Brain microvascular endothelial cell (primary cell): ENCODE measurements at regions not wholly inside any gene's neighbourhood (a gene's known extent, or its start where the extent isn't known, plus 50 kb on each side); places are given as distances from the start of the nearest gene placed in this dataset.

Experiments used
- DNase-seq: peaks from one replicate; pipeline ENCODE4 v3.0.0-alpha.2; 2020
- H3K27ac ChIP-seq: fragments of 250-450 bp; sonication (Bioruptor Pico); 2 replicates; pipeline ENCODE4 v1.5.1; 2020; ENCODE audit warnings: mild to moderate bottlenecking, moderate library complexity
- H3K27me3 ChIP-seq: fragments of 250-450 bp; sonication (Bioruptor Pico); replicated peaks from 2 replicates; pipeline ENCODE4 v1.5.1; 2020; ENCODE audit warnings: mild to moderate bottlenecking
- H3K36me3 ChIP-seq: fragments of 250-450 bp; sonication (Bioruptor Pico); replicated peaks from 2 replicates; pipeline ENCODE4 v1.5.1; 2020; ENCODE audit warnings: mild to moderate bottlenecking
- H3K4me3 ChIP-seq: 2 replicates; pipeline ENCODE4 v1.5.1; 2011; ENCODE audit warnings: low read depth, mild to moderate bottlenecking, control low read depth, low read length, moderate library complexity
- in situ Hi-C: cut with HindIII; loops from 2 replicates; pipeline ENCODE4 v1.10.0; 2017; ENCODE audit warnings: low sequenced_read_pairs, low pct_ligation_motif_present
- TF ChIP-seq, protein P1 (sequence below): IDR thresholded peaks from 2 replicates; pipeline ENCODE4 v1.5.1; 2011; ENCODE audit warnings: low read depth, mild to moderate bottlenecking, moderate library complexity, low read length, control low read depth, inconsistent platforms; ENCODE audit errors: missing control alignments

DNA sequence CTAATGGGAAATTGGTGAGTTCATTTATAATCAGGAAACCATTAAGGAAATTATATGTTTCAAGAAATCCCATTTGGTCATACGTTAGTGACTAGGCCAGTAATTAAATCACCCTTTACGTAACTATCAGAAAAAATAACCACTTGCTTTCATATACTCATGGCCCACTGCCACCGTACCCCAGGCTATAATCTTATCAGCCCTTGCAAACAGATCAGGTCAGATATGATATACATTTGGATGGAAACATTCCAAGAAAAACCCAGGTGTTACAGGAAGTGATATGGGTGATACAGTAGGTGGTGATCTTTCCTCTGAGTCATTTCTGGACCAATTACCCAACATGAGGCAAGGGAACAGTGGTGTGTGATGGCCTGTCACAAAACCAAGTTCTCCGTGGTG is 481.0 kb upstream of the SEMA3A start:
- TF ChIP-seq, protein P1, sequence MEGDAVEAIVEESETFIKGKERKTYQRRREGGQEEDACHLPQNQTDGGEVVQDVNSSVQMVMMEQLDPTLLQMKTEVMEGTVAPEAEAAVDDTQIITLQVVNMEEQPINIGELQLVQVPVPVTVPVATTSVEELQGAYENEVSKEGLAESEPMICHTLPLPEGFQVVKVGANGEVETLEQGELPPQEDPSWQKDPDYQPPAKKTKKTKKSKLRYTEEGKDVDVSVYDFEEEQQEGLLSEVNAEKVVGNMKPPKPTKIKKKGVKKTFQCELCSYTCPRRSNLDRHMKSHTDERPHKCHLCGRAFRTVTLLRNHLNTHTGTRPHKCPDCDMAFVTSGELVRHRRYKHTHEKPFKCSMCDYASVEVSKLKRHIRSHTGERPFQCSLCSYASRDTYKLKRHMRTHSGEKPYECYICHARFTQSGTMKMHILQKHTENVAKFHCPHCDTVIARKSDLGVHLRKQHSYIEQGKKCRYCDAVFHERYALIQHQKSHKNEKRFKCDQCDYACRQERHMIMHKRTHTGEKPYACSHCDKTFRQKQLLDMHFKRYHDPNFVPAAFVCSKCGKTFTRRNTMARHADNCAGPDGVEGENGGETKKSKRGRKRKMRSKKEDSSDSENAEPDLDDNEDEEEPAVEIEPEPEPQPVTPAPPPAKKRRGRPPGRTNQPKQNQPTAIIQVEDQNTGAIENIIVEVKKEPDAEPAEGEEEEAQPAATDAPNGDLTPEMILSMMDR, result no peak
- H3K36me3 ChIP-seq, result no peaks in the 10 kb centered on the region
- no peak overlapping the region for H3K27ac ChIP-seq
- no peaks in the 10 kb centered on the region for H3K27me3 ChIP-seq
- in situ Hi-C loops, result no loop called here
- DNase-seq, result no peak
- no peak overlapping the region for H3K4me3 ChIP-seq

GRCh38 chr7:84674236-84674913 is 479.8 kb upstream of the SEMA3A start:
- TF ChIP-seq, protein P1, result no peak
- H3K27ac ChIP-seq, result no peak overlapping the region
- in situ Hi-C loops, result no loop called here
- H3K4me3 ChIP-seq, result no peak overlapping the region
- H3K36me3 ChIP-seq, result no peaks in the 10 kb centered on the region
- H3K27me3 ChIP-seq, result no peaks in the 10 kb centered on the region
- no peak for DNase-seq

- TF ChIP-seq, protein P1, result no peak
- in situ Hi-C loops, result no loop called here
- H3K36me3 ChIP-seq, result no peaks in the 10 kb centered on the region
- H3K4me3 ChIP-seq, result no peak overlapping the region
- H3K27ac ChIP-seq, result no peak overlapping the region
- H3K27me3 ChIP-seq, result no peaks in the 10 kb centered on the region
- DNase-seq, result no peak
Measured at GRCh38 chr7:84669177-84669732, 474.7 kb upstream of the SEMA3A start.

DNA sequence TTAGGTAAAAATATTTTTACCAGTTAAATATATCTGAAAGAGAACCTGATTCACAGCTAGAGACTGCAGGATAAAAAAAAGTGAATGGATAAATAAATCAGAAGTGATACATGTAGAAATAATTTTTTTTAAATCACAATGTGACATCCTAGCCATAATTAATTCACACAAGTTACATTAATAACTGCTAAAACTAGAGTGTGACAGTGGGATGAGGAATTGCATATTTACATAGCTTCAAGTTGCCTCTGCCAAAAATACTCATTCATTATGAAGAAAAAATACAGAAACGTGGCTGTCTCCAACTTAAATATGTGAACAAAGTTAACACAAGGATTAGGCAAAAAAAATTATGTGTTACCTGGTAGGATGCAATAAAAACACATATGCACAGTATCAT is 473.5 kb upstream of the SEMA3A start:
- no peaks in the 10 kb centered on the region for H3K36me3 ChIP-seq
- in situ Hi-C loops, result no loop called here
- no peak for DNase-seq
- TF ChIP-seq, protein P1, result no peak
- no peak overlapping the region for H3K4me3 ChIP-seq
- H3K27me3 ChIP-seq, result no peaks in the 10 kb centered on the region
- H3K27ac ChIP-seq, result no peak overlapping the region

DNA sequence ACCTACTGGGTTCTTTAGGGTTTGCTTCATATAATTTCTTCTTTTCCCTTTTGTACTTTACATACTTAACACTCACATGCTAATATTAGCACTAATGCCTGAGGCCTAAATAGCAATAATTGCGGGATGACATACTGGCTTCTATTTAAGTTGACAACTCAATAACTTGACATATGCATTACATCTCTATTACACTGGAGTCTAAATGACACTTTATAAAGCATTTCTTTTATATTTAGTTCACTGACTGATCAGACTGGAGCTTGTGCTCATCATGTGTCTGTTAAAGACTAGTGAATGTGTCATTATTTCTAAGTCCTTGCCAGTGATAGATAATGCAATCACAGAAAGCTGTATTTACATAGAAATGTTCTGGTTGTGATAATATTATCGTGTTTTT is 472.1 kb upstream of the SEMA3A start:
- in situ Hi-C loops, result no loop called here
- Histone ChIP-seq H3K27me3 (no peaks in the 10 kb centered on the region), H3K36me3 (no peaks in the 10 kb centered on the region), H3K27ac (no peak overlapping the region), H3K4me3 (no peak overlapping the region)
- no peak for DNase-seq
- TF ChIP-seq, protein P1, result no peak

DNA sequence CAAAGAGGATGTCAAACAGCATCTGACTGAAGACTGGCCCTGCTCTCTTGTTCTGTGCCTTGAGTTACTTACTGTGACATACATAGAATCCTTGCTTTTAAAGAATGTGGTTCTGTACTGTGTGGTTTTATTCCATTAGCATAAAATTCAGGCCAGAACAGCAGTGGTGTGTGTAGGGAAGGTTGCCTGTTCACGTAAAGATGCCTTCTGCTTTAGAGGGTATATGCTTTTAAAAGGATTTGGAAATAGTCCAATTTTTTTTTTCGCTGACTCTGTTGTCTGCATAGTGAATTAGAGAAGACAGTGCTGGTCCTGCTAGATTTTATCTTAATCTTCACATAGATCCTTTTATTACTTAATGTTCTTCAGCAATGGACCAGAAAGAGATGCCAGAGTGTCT is 470.8 kb upstream of the SEMA3A start:
- H3K27me3 ChIP-seq, result no peaks in the 10 kb centered on the region
- TF ChIP-seq, protein P1, result no peak
- H3K4me3 ChIP-seq, result no peak overlapping the region
- no peaks in the 10 kb centered on the region for H3K36me3 ChIP-seq
- no peak for DNase-seq
- in situ Hi-C loops, result no loop called here
- no peak overlapping the region for H3K27ac ChIP-seq
